ENCODE measurements at regions not wholly inside any gene's neighbourhood (a gene's known extent, or its start where the extent isn't known, plus 50 kb on each side); places are given as distances from the start of the nearest gene placed in this dataset.

- no peak overlapping the region for H3K4me3 ChIP-seq (ENCODE audit: low read depth, low read length)
- DNase-seq (ENCODE audit: low read depth): no peak
- no peak for TF ChIP-seq CTCF (IDR thresholded peaks at IDR 0.05; ENCODE audit: low read depth, low read length, missing control alignments)
Measured at GRCh38 chr10:8910314-8910713, 855.8 kb downstream of the GATA3 start.

- no peak overlapping the region for H3K4me3 ChIP-seq (ENCODE audit: low read depth, low read length)
- no peak for DNase-seq (ENCODE audit: low read depth)
- no peak for TF ChIP-seq CTCF (IDR thresholded peaks at IDR 0.05; ENCODE audit: low read depth, low read length, missing control alignments)
Measured at GRCh38 chr10:8911032-8911431, 856.5 kb downstream of the GATA3 start.

- DNase-seq (ENCODE audit: low read depth): no peak
- no peak for TF ChIP-seq CTCF (IDR thresholded peaks at IDR 0.05; ENCODE audit: low read depth, low read length, missing control alignments)
- no peak overlapping the region for H3K4me3 ChIP-seq (ENCODE audit: low read depth, low read length)
Measured at GRCh38 chr10:8912108-8912507, 857.6 kb downstream of the GATA3 start.

GRCh38 chr10:8913720-8914119 lies 859.2 kb downstream of the GATA3 start:
- DNase-seq (ENCODE audit: low read depth): no peak
- no peak for TF ChIP-seq CTCF (IDR thresholded peaks at IDR 0.05; ENCODE audit: low read depth, low read length, missing control alignments)
- no peak overlapping the region for H3K4me3 ChIP-seq (ENCODE audit: low read depth, low read length)

GRCh38 chr10:8919280-8919679 lies 864.8 kb downstream of the GATA3 start:
- no peak for DNase-seq (ENCODE audit: low read depth)
- H3K4me3 ChIP-seq (ENCODE audit: low read depth, low read length): no peak overlapping the region
- TF ChIP-seq CTCF (IDR thresholded peaks at IDR 0.05; ENCODE audit: low read depth, low read length, missing control alignments): no peak

- no peak overlapping the region for H3K4me3 ChIP-seq (ENCODE audit: low read depth, low read length)
- DNase-seq (ENCODE audit: low read depth): no peak
- TF ChIP-seq CTCF (IDR thresholded peaks at IDR 0.05; ENCODE audit: low read depth, low read length, missing control alignments): no peak
Measured at GRCh38 chr10:8921568-8921967, 867.1 kb downstream of the GATA3 start.

GRCh38 chr10:8923096-8923495 lies 868.6 kb downstream of the GATA3 start:
- H3K4me3 ChIP-seq (ENCODE audit: low read depth, low read length): no peak overlapping the region
- no peak for TF ChIP-seq CTCF (IDR thresholded peaks at IDR 0.05; ENCODE audit: low read depth, low read length, missing control alignments)
- no peak for DNase-seq (ENCODE audit: low read depth)
